Activated naive CD4-positive, alpha-beta T cell treated with anti-CD3 and anti-CD28 coated beads, Interleukin-2, amount 50 U/mL, for 16 hours (primary cell): ENCODE measurements at regions not wholly inside any gene's neighbourhood (a gene's known extent, or its start where the extent isn't known, plus 50 kb on each side); places are given as distances from the start of the nearest gene placed in this dataset.
"Not testable (repeated sequence)": the region's sequence is repeated elsewhere in the genome, so short reads cannot be mapped to it uniquely, and the experiment has no call there.

ENCODE experiments used
- DNase-seq: peaks from one replicate; pipeline ENCODE4 v3.0.0-alpha.2; 2020

- DNase-seq = not testable (repeated sequence)
These were observed 94.3 kb downstream of the KCNJ12 start for GRCh38 chr17:21470422-21470821.

- no peak for DNase-seq
These were observed 94.7 kb downstream of the KCNJ12 start for GRCh38 chr17:21470861-21471260.

GRCh38 chr17:21474815-21475214, 98.7 kb downstream of the KCNJ12 start:
- DNase-seq = no peak

GRCh38 chr17:21475571-21475970, 99.4 kb downstream of the KCNJ12 start:
- DNase-seq = no peak

- DNase-seq = no peak
These were observed 100.7 kb downstream of the KCNJ12 start for GRCh38 chr17:21476867-21477266.

GRCh38 chr17:21482189-21482865, 106.2 kb downstream of the KCNJ12 start:
- no peak for DNase-seq

GRCh38 chr17:21488043-21488442, 111.9 kb downstream of the KCNJ12 start:
- not testable (repeated sequence) for DNase-seq

GRCh38 chr17:21493993-21494392, 117.8 kb downstream of the KCNJ12 start:
- no peak for DNase-seq

GRCh38 chr17:21495281-21495680, 119.1 kb downstream of the KCNJ12 start:
- DNase-seq = no peak

- DNase-seq = no peak
These were observed 123.9 kb downstream of the KCNJ12 start for GRCh38 chr17:21500064-21500463.

- not testable (repeated sequence) for DNase-seq
These were observed 126.0 kb downstream of the KCNJ12 start for GRCh38 chr17:21501927-21502700.

- DNase-seq = no peak
These were observed 130.0 kb downstream of the KCNJ12 start for GRCh38 chr17:21505819-21506815.

- DNase-seq = not testable (repeated sequence)
These were observed 131.6 kb downstream of the KCNJ12 start for GRCh38 chr17:21507806-21508205.

- DNase-seq = no peak
These were observed 132.1 kb downstream of the KCNJ12 start for GRCh38 chr17:21508211-21508610.

GRCh38 chr17:21509356-21509755, 133.2 kb downstream of the KCNJ12 start:
- DNase-seq = not testable (repeated sequence)

- DNase-seq = no peak
These were observed 134.7 kb downstream of the KCNJ12 start for GRCh38 chr17:21510686-21511362.

GRCh38 chr17:21511363-21512195, 135.4 kb downstream of the KCNJ12 start:
- DNase-seq = peak; percentile 65

GRCh38 chr17:21512307-21513011, 136.3 kb downstream of the KCNJ12 start:
- DNase-seq = no peak

GRCh38 chr17:21513012-21513570, 136.9 kb downstream of the KCNJ12 start:
- peak; percentile 75 for DNase-seq

GRCh38 chr17:21514567-21514966, 138.4 kb downstream of the KCNJ12 start:
- DNase-seq = not testable (repeated sequence)
